IMR-90 (cell line): ENCODE measurements at regions not wholly inside any gene's neighbourhood (a gene's known extent, or its start where the extent isn't known, plus 50 kb on each side); places are given as distances from the start of the nearest gene placed in this dataset.

ENCODE experiments used
- CEBPB ChIP-seq: IDR thresholded peaks from 2 replicates; pipeline ENCODE4 v1.6.1; 2012; ENCODE audit warnings: low read depth, low read length, improper control_type of control experiment
- CHD1 ChIP-seq: IDR thresholded peaks from 2 replicates; pipeline ENCODE4 v1.6.1; 2012; ENCODE audit warnings: low read depth, low read length, improper control_type of control experiment
- MAFK ChIP-seq: IDR thresholded peaks from 2 replicates; pipeline ENCODE4 v1.6.1; 2012; ENCODE audit warnings: low read depth, low read length, improper control_type of control experiment
- MAZ ChIP-seq: IDR thresholded peaks from 2 replicates; pipeline ENCODE4 v1.6.1; 2012; ENCODE audit warnings: low read depth, mild to moderate bottlenecking, low read length, improper control_type of control experiment, moderate library complexity, borderline replicate concordance
- POLR2A ChIP-seq: IDR thresholded peaks from 2 replicates; pipeline ENCODE4 v1.6.1; 2012; ENCODE audit warnings: mild to moderate bottlenecking, low read depth, low read length
- RAD21 ChIP-seq: IDR thresholded peaks from 2 replicates; pipeline ENCODE4 v1.6.1; 2012; ENCODE audit warnings: low read length, improper control_type of control experiment
- RCOR1 ChIP-seq: IDR thresholded peaks from 2 replicates; pipeline ENCODE4 v1.6.1; 2012; ENCODE audit warnings: mild to moderate bottlenecking, low read length, improper control_type of control experiment; ENCODE audit not compliant: insufficient replicate concordance
- RFX5 ChIP-seq: IDR thresholded peaks from 2 replicates; pipeline ENCODE4 v1.8.0; 2012; ENCODE audit warnings: low read depth, mild to moderate bottlenecking, low read length, moderate library complexity
- USF2 ChIP-seq: fragments of 150-350 bp; IDR thresholded peaks from 2 replicates; pipeline ENCODE4 v1.6.1; 2017; ENCODE audit warnings: mild to moderate bottlenecking, antibody characterized with exemption, low read length, low read depth
- TF ChIP-seq, protein P1 (sequence below): conservative IDR thresholded peaks from 2 replicates; pipeline ENCODE4 v1.5.1; 2012; ENCODE audit warnings: mild to moderate bottlenecking, low read depth, low read length, improper control_type of control experiment

GRCh38 chr21:28548291-28548690 lies 444.4 kb downstream of the LTN1 start:
- TF ChIP-seq, protein P1, sequence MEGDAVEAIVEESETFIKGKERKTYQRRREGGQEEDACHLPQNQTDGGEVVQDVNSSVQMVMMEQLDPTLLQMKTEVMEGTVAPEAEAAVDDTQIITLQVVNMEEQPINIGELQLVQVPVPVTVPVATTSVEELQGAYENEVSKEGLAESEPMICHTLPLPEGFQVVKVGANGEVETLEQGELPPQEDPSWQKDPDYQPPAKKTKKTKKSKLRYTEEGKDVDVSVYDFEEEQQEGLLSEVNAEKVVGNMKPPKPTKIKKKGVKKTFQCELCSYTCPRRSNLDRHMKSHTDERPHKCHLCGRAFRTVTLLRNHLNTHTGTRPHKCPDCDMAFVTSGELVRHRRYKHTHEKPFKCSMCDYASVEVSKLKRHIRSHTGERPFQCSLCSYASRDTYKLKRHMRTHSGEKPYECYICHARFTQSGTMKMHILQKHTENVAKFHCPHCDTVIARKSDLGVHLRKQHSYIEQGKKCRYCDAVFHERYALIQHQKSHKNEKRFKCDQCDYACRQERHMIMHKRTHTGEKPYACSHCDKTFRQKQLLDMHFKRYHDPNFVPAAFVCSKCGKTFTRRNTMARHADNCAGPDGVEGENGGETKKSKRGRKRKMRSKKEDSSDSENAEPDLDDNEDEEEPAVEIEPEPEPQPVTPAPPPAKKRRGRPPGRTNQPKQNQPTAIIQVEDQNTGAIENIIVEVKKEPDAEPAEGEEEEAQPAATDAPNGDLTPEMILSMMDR, result no peak
- no peak for TF ChIP-seq CEBPB
- TF ChIP-seq POLR2A, result no peak
- no peak for TF ChIP-seq CHD1
- TF ChIP-seq RAD21, result no peak
- no peak for TF ChIP-seq RFX5
- no peak for TF ChIP-seq RCOR1
- no peak for TF ChIP-seq USF2
- no peak for TF ChIP-seq MAZ
- TF ChIP-seq MAFK, result no peak
